Right lobe of liver (tissue), 4 donors: ENCODE measurements at regions not wholly inside any gene's neighbourhood (a gene's known extent, or its start where the extent isn't known, plus 50 kb on each side); places are given as distances from the start of the nearest gene placed in this dataset.

Experiments used
- POLR2A ChIP-seq: fragments of 450-650 bp; IDR thresholded peaks from one replicate; pipeline ENCODE4 v1.6.1; 2017; ENCODE audit warnings: antibody characterized with exemption, mild to moderate bottlenecking
- TF ChIP-seq, protein P1 (sequence below), 4 donors: fragments of 200-600 bp in 3 of 4; fragments of 450-650 bp in 1 of 4; IDR thresholded peaks; one replicate each; pipeline versions ENCODE4 v1.5.1 to v1.8.0; 2016 to 2022; ENCODE audit warnings: antibody characterized with exemption in 4 of 4, mild to moderate bottlenecking in 2 of 4
- donor health status: DM: no; HTN: no; CAD: no.
- donor health status: DM: no; HTN: no; CAD: no.
- donor health status: DM: no; HTN: yes; CAD: no.

GRCh38 chr5:23419115-23419514 is 88.3 kb upstream of the PRDM9 start:
- TF ChIP-seq, protein P1, sequence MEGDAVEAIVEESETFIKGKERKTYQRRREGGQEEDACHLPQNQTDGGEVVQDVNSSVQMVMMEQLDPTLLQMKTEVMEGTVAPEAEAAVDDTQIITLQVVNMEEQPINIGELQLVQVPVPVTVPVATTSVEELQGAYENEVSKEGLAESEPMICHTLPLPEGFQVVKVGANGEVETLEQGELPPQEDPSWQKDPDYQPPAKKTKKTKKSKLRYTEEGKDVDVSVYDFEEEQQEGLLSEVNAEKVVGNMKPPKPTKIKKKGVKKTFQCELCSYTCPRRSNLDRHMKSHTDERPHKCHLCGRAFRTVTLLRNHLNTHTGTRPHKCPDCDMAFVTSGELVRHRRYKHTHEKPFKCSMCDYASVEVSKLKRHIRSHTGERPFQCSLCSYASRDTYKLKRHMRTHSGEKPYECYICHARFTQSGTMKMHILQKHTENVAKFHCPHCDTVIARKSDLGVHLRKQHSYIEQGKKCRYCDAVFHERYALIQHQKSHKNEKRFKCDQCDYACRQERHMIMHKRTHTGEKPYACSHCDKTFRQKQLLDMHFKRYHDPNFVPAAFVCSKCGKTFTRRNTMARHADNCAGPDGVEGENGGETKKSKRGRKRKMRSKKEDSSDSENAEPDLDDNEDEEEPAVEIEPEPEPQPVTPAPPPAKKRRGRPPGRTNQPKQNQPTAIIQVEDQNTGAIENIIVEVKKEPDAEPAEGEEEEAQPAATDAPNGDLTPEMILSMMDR (IDR thresholded peaks at IDR 0.05), result peak in 1 of 4 donors; percentile 16
- no peak for TF ChIP-seq POLR2A
